HG03103 (cell line): ENCODE measurements at regions not wholly inside any gene's neighbourhood (a gene's known extent, or its start where the extent isn't known, plus 50 kb on each side); places are given as distances from the start of the nearest gene placed in this dataset.

Experiments
- ATAC-seq: cut with Tn5 transposase; IDR thresholded peaks from one replicate; pipeline ENCODE4 v1.9.1; 2021; ENCODE audit warnings: low read depth; ENCODE audit not compliant: unreplicated experiment

- no peak for ATAC-seq
Measured at GRCh38 chr19:32181216-32181920, 164.0 kb upstream of the ZNF507 start.

GRCh38 chr19:32186542-32187330 lies 158.7 kb upstream of the ZNF507 start:
- ATAC-seq: no peak

- ATAC-seq: no peak
Measured at GRCh38 chr19:32188921-32189320, 156.5 kb upstream of the ZNF507 start.

- ATAC-seq: no peak
Measured at GRCh38 chr19:32189956-32190706, 155.3 kb upstream of the ZNF507 start.

- no peak for ATAC-seq
Measured at GRCh38 chr19:32191921-32192320, 153.5 kb upstream of the ZNF507 start.

- ATAC-seq: no peak
Measured at GRCh38 chr19:32195706-32196610, 149.5 kb upstream of the ZNF507 start.

GRCh38 chr19:32196690-32197420 lies 148.6 kb upstream of the ZNF507 start:
- no peak for ATAC-seq

- ATAC-seq: no peak
Measured at GRCh38 chr19:32197896-32198882, 147.2 kb upstream of the ZNF507 start.

- no peak for ATAC-seq
Measured at GRCh38 chr19:32199501-32200040, 145.8 kb upstream of the ZNF507 start.

GRCh38 chr19:32200312-32201038 lies 144.9 kb upstream of the ZNF507 start:
- ATAC-seq: no peak

GRCh38 chr19:32201211-32201610 lies 144.2 kb upstream of the ZNF507 start:
- no peak for ATAC-seq

- ATAC-seq: no peak
Measured at GRCh38 chr19:32201636-32202051, 143.8 kb upstream of the ZNF507 start.

GRCh38 chr19:32202244-32202643 lies 143.2 kb upstream of the ZNF507 start:
- no peak for ATAC-seq

- no peak for ATAC-seq
Measured at GRCh38 chr19:32203161-32203560, 142.2 kb upstream of the ZNF507 start.

GRCh38 chr19:32206065-32206464 lies 139.3 kb upstream of the ZNF507 start:
- no peak for ATAC-seq

- no peak for ATAC-seq
Measured at GRCh38 chr19:32208060-32208459, 137.3 kb upstream of the ZNF507 start.

GRCh38 chr19:32219392-32219791 lies 126.0 kb upstream of the ZNF507 start:
- ATAC-seq: no peak
